Stimulated activated CD8-positive, alpha-beta memory T cell treated with anti-CD3 and anti-CD28 coated beads, Interleukin-7, amount 100 ng/mL, for 4 hours (primary cell): ENCODE measurements at regions not wholly inside any gene's neighbourhood (a gene's known extent, or its start where the extent isn't known, plus 50 kb on each side); places are given as distances from the start of the nearest gene placed in this dataset.
A peak's percentile ranks its signal among the peaks of the same experiment; 100 is the strongest.

Source experiments
- DNase-seq, 2 donors: peaks; one replicate each; pipeline ENCODE4 v3.0.0-alpha.2; 2020; ENCODE audit warnings: low read depth in 2 of 2

GRCh38 chr9:96038271-96038670, 162.8 kb downstream of the ERCC6L2 start:
- no peak for DNase-seq

GRCh38 chr9:96034553-96035122, 159.1 kb downstream of the ERCC6L2 start:
- no peak for DNase-seq

GRCh38 chr9:96033896-96034295, 158.4 kb downstream of the ERCC6L2 start:
- DNase-seq: no peak

- no peak for DNase-seq
Observed at GRCh38 chr9:96031916-96032534, 156.5 kb downstream of the ERCC6L2 start.

GRCh38 chr9:96031366-96031824, 155.9 kb downstream of the ERCC6L2 start:
- no peak for DNase-seq

- no peak for DNase-seq
Observed at GRCh38 chr9:96029722-96030530, 154.4 kb downstream of the ERCC6L2 start.

- DNase-seq: no peak
Observed at GRCh38 chr9:96027251-96028131, 152.0 kb downstream of the ERCC6L2 start.

- DNase-seq: no peak
Observed at GRCh38 chr9:96026655-96027213, 151.2 kb downstream of the ERCC6L2 start.

GRCh38 chr9:96025995-96026602, 150.6 kb downstream of the ERCC6L2 start:
- DNase-seq: no peak

GRCh38 chr9:96023486-96023885, 148.0 kb downstream of the ERCC6L2 start:
- no peak for DNase-seq

GRCh38 chr9:96022445-96023051, 147.1 kb downstream of the ERCC6L2 start:
- DNase-seq: peak in 1 of 2 donors; percentile 64

GRCh38 chr9:96021551-96022444, 146.3 kb downstream of the ERCC6L2 start:
- peak in 1 of 2 donors; percentile 28 for DNase-seq

GRCh38 chr9:96020792-96021550, 145.5 kb downstream of the ERCC6L2 start:
- peak in 1 of 2 donors; percentile 53 for DNase-seq

GRCh38 chr9:96020300-96020791, 144.9 kb downstream of the ERCC6L2 start:
- no peak for DNase-seq
